ENCODE measurements at regions not wholly inside any gene's neighbourhood (a gene's known extent, or its start where the extent isn't known, plus 50 kb on each side); places are given as distances from the start of the nearest gene placed in this dataset.

GRCh38 chr7:41633690-41634089 lies 69.2 kb downstream of the INHBA start:
- DNase-seq (ENCODE audit: low read depth) = no peak

GRCh38 chr7:41630741-41631140 lies 72.1 kb downstream of the INHBA start:
- DNase-seq (ENCODE audit: low read depth) = no peak

GRCh38 chr7:41629711-41630111 lies 73.2 kb downstream of the INHBA start:
- peak; percentile 50 for DNase-seq (ENCODE audit: low read depth)

GRCh38 chr7:41628901-41629300 lies 74.0 kb downstream of the INHBA start:
- peak; percentile 62 for DNase-seq (ENCODE audit: low read depth)

GRCh38 chr7:41627645-41628298 lies 75.1 kb downstream of the INHBA start:
- no peak for DNase-seq (ENCODE audit: low read depth)

GRCh38 chr7:41624818-41625217 lies 78.1 kb downstream of the INHBA start:
- peak; percentile 56 for DNase-seq (ENCODE audit: low read depth)

- no peak for DNase-seq (ENCODE audit: low read depth)
These were observed 80.7 kb downstream of the INHBA start for GRCh38 chr7:41621953-41622831.

GRCh38 chr7:41617987-41618386 lies 84.9 kb downstream of the INHBA start:
- DNase-seq (ENCODE audit: low read depth) = no peak

- no peak for DNase-seq (ENCODE audit: low read depth)
These were observed 90.1 kb downstream of the INHBA start for GRCh38 chr7:41612798-41613197.

GRCh38 chr7:41612386-41612785 lies 90.5 kb downstream of the INHBA start:
- DNase-seq (ENCODE audit: low read depth) = no peak

GRCh38 chr7:41608447-41608846 lies 94.4 kb downstream of the INHBA start:
- DNase-seq (ENCODE audit: low read depth) = no peak

GRCh38 chr7:41603985-41604384 lies 98.9 kb downstream of the INHBA start:
- no peak for DNase-seq (ENCODE audit: low read depth)

- DNase-seq (ENCODE audit: low read depth) = no peak
These were observed 103.1 kb downstream of the INHBA start for GRCh38 chr7:41599760-41600159.

GRCh38 chr7:41592794-41593193 lies 110.1 kb downstream of the INHBA start:
- no peak for DNase-seq (ENCODE audit: low read depth)

GRCh38 chr7:41592236-41592635 lies 110.7 kb downstream of the INHBA start:
- DNase-seq (ENCODE audit: low read depth) = peak; percentile 50

- DNase-seq (ENCODE audit: low read depth) = no peak
These were observed 111.9 kb downstream of the INHBA start for GRCh38 chr7:41590986-41591385.

GRCh38 chr7:41588341-41588740 lies 114.5 kb downstream of the INHBA start:
- DNase-seq (ENCODE audit: low read depth) = no peak

- DNase-seq (ENCODE audit: low read depth) = no peak
These were observed 115.8 kb downstream of the INHBA start for GRCh38 chr7:41586931-41587640.

- DNase-seq (ENCODE audit: low read depth) = peak; percentile 41
These were observed 118.1 kb downstream of the INHBA start for GRCh38 chr7:41584746-41585145.

- peak; percentile 94 for DNase-seq (ENCODE audit: low read depth)
These were observed 120.8 kb downstream of the INHBA start for GRCh38 chr7:41582116-41582515.

- DNase-seq (ENCODE audit: low read depth) = peak; percentile 36
These were observed 121.8 kb downstream of the INHBA start for GRCh38 chr7:41581041-41581440.
